Femur (tissue), 1 donor: ENCODE measurements at regions not wholly inside any gene's neighbourhood (a gene's known extent, or its start where the extent isn't known, plus 50 kb on each side); places are given as distances from the start of the nearest gene placed in this dataset.
A peak's percentile ranks its signal among the peaks of the same experiment; 100 is the strongest.

Source experiments
- DNase-seq: peaks from one replicate; pipeline ENCODE4 v3.0.0-alpha.2; 2017

GRCh38 chr3:64901986-64902516 is 214.3 kb upstream of the ADAMTS9 start:
- DNase-seq = no peak

DNA sequence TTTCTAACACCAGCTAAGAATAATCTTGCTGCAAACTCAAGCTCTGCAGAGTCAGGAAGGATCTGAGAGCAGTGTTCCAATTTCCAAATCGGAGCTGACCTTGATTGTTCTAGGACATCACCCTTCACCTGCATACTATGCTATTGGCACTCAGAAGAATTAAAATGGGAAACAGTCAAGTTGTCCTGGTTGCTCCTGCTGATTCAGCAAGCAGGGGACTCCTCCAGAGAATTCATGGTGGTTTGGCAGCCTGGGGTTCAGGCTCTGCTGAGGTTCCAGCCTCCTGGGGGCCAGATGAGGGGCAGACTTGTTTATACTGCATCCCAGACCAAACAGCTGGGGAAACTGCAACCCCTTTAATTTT is 213.7 kb upstream of the ADAMTS9 start:
- peak; percentile 54 for DNase-seq

DNA sequence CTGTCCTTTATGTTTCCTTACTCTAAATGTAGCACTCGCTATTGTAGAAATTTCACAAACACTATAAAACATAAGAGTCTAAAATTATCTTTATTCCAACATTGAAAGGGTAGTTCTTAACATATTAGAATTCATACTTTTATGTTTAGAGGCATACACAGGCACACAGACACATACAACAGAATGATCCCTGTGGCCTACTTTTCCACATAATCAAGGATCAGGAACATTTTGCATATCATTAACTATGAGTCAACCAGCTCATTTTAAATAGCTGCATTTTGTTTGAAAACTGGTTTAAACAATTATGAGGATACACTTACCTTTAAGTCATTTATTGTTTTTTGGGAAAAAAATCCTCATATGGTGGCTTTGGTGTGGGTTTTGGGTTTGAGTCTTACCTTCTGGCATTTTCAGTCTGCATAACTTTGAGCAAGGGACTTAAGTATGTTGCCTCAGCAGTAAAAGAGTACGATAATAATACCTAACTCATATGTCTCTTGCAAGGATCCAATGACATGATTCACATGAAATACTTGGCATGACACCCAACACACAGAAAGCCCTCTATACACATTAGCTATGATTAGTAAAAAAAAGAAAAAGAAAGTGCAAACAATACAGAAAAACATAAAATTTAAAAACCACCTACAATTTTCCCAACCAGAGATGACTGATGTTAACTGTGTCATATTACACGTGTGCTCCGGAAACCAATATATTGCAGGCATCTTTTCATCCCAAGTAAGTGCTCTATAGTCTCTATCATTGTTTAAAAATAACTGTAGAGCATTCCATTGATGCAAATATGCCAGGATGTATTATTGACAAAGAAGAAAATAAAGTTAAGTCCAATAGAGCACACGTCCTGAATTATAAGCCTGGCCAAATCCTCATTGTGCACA is 213.1 kb upstream of the ADAMTS9 start:
- DNase-seq = no peak

DNA sequence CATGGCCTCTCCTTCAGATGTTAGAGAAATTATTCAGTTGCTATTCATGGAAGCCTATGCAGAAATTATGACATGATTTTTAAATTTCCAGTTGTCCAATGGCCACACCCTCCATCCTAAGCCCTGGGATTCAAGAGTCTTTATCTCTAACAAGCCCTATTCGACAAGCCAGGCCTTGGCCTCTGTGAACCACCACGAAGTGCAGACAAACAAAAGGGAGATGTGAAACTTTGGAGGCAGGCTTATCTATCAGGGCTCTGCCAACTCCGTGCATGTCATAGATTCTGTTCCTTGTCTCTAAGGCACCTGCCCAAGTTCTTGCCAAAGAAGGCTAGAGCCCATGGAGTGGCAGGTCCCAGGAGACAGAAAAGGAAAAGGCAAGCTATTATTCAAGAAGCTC is 212.4 kb upstream of the ADAMTS9 start:
- DNase-seq = no peak

GRCh38 chr3:64898941-64899340 is 211.1 kb upstream of the ADAMTS9 start:
- DNase-seq = no peak

GRCh38 chr3:64895991-64896895 is 208.4 kb upstream of the ADAMTS9 start:
- peak; percentile 68 for DNase-seq

GRCh38 chr3:64895106-64895990 is 207.5 kb upstream of the ADAMTS9 start:
- no peak for DNase-seq

- no peak for DNase-seq
These were observed 206.2 kb upstream of the ADAMTS9 start for GRCh38 chr3:64894006-64894405.

GRCh38 chr3:64892671-64893309 is 205.0 kb upstream of the ADAMTS9 start:
- DNase-seq = no peak

GRCh38 chr3:64891021-64891420 is 203.2 kb upstream of the ADAMTS9 start:
- DNase-seq = no peak

DNA sequence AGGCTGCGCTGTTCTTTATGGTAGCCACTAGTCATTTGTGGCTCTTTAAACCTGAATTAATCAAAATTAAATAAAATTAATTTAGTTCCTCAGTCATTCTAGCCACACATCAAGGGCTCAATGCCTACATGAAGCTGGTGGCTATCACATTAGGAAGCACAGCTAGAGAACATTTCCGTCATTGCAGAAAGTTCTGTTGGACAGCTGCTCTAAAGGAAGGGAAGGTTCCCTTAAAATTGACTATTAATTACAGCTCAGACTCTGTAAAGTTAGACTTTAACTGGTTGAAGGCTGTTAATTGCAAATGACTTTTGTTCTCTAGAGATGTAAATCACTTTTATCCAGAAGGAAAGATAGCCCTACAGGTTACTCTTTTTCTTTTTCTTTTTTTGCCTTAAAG is 202.7 kb upstream of the ADAMTS9 start:
- DNase-seq = no peak

- peak; percentile 50 for DNase-seq
These were observed 202.2 kb upstream of the ADAMTS9 start for GRCh38 chr3:64890006-64890405.

DNA sequence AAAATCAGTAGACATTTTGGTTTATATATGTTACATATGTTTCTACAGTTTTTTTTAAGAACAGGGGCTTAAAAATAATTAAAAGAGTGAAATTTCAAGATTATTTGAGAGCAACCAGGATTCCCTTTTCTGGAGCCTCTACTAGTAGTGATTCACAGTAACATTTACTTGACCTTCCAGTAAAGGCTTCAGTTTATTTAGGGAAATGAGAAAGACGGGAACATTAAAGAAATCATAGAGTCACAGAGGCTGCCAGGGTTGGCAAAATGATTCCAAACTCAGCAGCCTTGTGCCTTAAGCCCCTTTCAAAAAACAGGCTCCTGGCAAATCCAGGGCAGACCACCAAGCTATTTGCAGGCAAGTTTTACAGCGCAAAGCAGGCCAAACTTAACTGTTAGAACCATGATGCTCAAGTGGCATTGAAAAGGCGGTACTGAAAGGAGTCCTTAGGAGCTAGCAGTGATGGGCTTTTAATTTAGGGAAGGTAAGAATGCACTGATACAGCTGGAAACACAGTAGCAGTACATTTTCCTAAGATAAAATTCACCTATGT is 201.1 kb upstream of the ADAMTS9 start:
- no peak for DNase-seq

DNA sequence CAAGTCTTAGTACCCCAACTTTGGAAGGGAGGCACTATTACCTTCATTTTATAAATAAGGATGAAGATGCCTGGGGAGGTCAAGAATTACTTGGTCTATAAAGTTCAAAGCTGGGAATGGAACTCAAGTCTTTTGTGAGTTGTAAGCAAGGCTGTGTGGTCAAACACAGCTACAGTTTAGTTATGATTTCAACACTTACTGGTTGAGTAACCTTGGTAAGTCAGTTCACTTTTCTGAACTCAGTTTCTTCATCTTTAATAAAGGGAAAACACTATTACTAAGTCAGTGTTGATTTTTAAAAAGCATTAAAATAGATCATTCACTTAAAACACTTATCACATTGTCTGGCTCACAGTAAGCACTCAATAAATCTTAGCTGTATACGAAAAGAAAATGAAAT is 200.4 kb upstream of the ADAMTS9 start:
- DNase-seq = no peak

- no peak for DNase-seq
These were observed 197.3 kb upstream of the ADAMTS9 start for GRCh38 chr3:64885055-64885454.

DNA sequence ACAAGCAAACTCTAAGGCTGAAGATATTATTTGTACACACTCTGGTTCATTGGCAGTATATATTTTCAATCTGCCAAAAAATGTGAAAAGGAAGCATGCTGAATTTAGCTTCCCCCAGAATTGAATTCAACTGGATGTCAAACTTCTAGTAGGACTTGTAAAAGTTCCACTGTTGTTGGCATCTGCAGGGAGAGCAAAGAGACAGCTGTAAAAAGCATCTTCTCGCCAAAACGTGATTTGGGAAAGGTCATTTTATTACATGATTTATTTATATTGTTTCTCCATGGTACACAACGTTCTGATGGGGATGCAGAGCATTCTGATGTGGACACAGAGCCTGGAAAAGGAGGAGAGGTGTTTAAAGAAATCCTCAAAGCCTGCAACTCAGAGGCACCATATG is 196.7 kb upstream of the ADAMTS9 start:
- DNase-seq = no peak

GRCh38 chr3:64880916-64881315 is 193.1 kb upstream of the ADAMTS9 start:
- no peak for DNase-seq

DNA sequence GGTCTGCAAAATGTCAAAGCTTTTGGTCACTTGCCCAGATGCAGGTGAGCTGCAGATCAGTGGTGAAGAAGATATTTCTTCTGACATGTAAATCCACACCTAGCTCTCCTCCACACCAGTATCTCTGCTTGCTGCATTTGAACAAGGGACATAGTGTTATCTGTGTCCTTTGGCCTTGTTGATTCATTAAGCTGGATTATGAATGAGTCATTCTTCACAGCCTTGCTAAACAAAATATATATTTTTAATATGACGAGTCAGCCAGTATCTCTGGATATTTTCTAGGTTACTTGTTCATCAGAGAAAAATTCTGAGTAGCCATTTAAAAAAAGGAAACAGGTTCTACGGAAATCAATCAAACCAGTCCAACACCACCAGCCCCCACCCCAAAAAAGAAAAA is 190.6 kb upstream of the ADAMTS9 start:
- DNase-seq = no peak

DNA sequence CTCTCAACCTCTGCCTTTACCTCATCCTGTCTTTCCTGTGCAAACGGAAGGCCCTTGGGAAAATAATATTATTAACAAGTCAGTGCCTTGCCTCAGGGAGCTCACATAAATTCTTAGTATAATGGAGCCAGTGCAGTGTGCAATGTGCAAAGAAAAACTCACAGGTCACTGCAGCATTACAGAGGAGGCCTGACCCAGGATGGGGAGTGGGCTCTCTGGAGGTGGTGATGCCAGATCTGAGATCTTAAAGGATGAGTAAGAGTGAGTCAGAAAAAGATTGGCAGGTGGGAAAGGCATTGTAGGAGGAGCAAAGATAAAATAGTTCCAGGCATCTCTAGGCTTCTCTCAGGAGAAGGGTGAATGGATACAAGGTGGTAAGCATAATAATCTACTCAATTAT is 185.6 kb upstream of the ADAMTS9 start:
- no peak for DNase-seq

- no peak for DNase-seq
These were observed 184.5 kb upstream of the ADAMTS9 start for GRCh38 chr3:64872345-64872744.

- DNase-seq = no peak
These were observed 184.0 kb upstream of the ADAMTS9 start for GRCh38 chr3:64871834-64872249.
